ENCODE measurements at regions not wholly inside any gene's neighbourhood (a gene's known extent, or its start where the extent isn't known, plus 50 kb on each side); places are given as distances from the start of the nearest gene placed in this dataset.

DNA sequence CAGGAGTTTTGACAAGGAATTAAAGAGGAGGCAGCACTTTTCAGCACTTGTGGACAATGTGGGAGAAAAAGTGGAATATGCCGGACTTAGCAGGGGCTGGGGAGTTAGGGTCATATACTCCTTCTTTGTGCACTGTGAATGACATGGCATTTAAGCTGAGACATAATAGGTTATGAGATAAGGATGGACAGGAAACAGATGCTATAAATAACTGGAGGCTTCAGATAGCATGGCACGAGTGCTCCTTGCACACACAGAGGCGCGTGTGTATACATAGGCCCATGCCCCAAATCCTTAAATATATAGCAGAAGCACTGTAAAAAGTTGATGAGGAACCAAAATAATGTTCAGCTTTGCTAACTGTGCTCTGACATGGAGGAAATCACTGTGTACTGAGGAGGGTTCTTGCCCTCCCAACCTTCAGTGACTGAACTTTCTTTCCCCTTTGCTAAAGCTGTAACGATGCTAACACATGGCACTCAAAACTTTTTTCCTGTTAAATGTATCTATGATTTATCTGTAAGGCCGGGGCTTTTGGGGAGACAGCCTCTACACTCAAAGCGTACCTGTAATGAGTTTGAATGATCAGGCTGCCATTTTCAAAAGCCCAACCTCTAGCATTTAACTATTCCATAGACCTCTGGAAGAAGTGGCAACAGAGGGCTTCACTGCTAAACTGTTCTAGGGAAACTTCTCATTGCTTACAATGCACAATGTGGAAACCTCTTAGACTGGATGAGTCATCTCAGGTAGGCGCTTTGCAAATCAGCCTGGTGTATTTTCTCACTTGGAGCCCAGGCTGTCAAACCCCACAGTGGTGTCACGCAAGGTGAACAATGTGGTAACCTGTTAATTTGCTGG lies 784.6 kb downstream of the NR2F2 start:
- Histone ChIP-seq H3K36me3 (no peaks in the 10 kb centered on the region), H3K27ac (no peak overlapping the region), H3K4me3 (no peak overlapping the region), H3K4me1 (no peaks in the 10 kb centered on the region), H3K27me3 (no peaks in the 10 kb centered on the region), H3K9me3 (peaks cover 0 to 18% (median 2%) of the 10 kb centered on the region in 4 donors)
- TF ChIP-seq POLR2A (IDR thresholded peaks at IDR 0.05) (no peak), EP300 (IDR thresholded peaks at IDR 0.05) (no peak)
- TF ChIP-seq, protein P1, sequence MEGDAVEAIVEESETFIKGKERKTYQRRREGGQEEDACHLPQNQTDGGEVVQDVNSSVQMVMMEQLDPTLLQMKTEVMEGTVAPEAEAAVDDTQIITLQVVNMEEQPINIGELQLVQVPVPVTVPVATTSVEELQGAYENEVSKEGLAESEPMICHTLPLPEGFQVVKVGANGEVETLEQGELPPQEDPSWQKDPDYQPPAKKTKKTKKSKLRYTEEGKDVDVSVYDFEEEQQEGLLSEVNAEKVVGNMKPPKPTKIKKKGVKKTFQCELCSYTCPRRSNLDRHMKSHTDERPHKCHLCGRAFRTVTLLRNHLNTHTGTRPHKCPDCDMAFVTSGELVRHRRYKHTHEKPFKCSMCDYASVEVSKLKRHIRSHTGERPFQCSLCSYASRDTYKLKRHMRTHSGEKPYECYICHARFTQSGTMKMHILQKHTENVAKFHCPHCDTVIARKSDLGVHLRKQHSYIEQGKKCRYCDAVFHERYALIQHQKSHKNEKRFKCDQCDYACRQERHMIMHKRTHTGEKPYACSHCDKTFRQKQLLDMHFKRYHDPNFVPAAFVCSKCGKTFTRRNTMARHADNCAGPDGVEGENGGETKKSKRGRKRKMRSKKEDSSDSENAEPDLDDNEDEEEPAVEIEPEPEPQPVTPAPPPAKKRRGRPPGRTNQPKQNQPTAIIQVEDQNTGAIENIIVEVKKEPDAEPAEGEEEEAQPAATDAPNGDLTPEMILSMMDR (IDR thresholded peaks at IDR 0.05) = no peak
- WGBS, 2 donors = 84 to 90% methylated on average over 9 of the region's 9 CpGs
- DNase-seq (ENCODE audit: low spot score in 2 of 2) = no peak

DNA sequence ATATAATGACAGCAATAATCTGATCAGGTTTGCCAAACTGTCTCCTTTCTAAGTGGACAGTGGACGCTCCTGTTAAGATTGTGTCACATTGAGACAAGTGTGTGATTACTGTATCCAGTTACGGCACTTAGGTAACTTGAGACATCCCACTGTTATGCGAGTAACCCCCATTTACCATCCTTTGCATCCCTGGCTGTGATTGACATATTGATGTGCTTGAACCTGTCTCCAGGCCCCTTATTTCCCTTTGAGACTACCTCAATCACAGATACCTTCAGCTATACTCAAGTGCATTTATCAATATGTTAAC lies 785.2 kb downstream of the NR2F2 start:
- 89 to 96% methylated on average over 3 of the region's 3 CpGs for WGBS, 2 donors
- no peaks in the 10 kb centered on the region for H3K27me3 ChIP-seq
- H3K4me1 ChIP-seq = no peaks in the 10 kb centered on the region
- peaks cover 0 to 20% (median 2%) of the 10 kb centered on the region in 4 donors for H3K9me3 ChIP-seq
- no peak for TF ChIP-seq EP300 (IDR thresholded peaks at IDR 0.05)
- TF ChIP-seq, protein P1 (IDR thresholded peaks at IDR 0.05) = no peak
- TF ChIP-seq POLR2A (IDR thresholded peaks at IDR 0.05) = no peak
- H3K27ac ChIP-seq = no peak overlapping the region
- no peak for DNase-seq (ENCODE audit: low spot score in 2 of 2)
- H3K4me3 ChIP-seq = no peak overlapping the region
- no peaks in the 10 kb centered on the region for H3K36me3 ChIP-seq

DNA sequence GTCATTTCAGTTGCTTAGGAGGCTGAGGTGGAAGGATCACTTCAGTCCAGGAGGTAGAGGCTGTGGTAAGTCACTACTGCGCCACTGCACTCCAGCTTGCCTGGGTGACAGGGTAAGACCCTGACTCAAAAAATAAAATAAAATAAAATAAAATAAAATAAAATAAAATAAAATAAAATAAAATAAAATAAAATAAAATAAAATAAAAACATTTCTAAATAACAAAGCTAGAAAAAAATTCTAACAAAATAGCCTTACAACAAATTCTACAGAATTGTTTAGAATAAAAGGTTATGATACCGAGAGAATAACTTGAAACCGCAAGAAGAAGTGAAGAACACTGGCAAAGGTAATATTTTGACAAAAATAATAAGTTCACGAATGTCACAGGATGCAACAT lies 794.3 kb downstream of the NR2F2 start:
- Histone ChIP-seq H3K4me1 (no peaks in the 10 kb centered on the region), H3K9me3 (peaks cover 0 to 24% (median 0%) of the 10 kb centered on the region in 4 donors), H3K27ac (no peak overlapping the region), H3K27me3 (no peaks in the 10 kb centered on the region), H3K4me3 (no peak overlapping the region), H3K36me3 (no peaks in the 10 kb centered on the region)
- WGBS, 2 donors = 94 to 97% methylated on average over 4 of the region's 4 CpGs
- no peak for TF ChIP-seq EP300 (IDR thresholded peaks at IDR 0.05)
- TF ChIP-seq, protein P1 (IDR thresholded peaks at IDR 0.05) = no peak
- TF ChIP-seq POLR2A (IDR thresholded peaks at IDR 0.05) = no peak
- DNase-seq (ENCODE audit: low spot score in 2 of 2) = no peak

DNA sequence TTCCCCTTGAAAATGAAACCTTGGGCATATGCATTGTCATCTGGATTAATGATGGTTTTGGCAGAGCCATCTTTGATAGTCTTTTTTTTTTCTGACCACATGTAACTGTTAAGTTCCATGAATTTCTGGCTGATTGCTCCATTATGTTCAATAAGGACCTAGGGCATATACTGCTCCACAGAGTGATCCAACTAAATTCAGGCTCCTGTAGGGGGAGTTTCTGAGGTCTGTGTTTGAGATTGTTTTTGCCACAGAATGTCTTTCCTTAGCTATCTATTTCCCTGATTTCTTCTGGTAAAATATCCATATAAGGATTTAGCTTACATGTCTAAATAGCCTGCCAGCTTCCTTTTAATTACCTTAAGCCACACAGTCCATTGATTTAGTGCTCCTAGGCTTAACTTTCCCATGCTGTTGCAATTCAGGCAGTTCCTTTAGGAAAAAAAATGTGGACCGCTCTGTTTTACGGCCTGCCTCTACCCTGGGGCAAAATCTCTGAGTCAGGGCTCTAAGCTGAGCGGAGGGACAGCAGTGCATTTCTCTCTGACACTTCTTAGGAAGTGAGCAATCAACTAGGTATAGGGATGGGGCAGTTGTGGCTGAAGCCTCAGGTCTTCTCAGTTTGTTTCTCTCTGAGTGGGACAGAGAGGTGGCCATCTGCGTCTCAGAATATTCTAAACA lies 796.2 kb downstream of the NR2F2 start:
- peaks cover 0 to 19% (median 0%) of the 10 kb centered on the region in 4 donors for H3K9me3 ChIP-seq
- no peaks in the 10 kb centered on the region for H3K4me1 ChIP-seq
- TF ChIP-seq EP300 (IDR thresholded peaks at IDR 0.05) = no peak
- TF ChIP-seq, protein P1 (IDR thresholded peaks at IDR 0.05) = no peak
- TF ChIP-seq POLR2A (IDR thresholded peaks at IDR 0.05) = no peak
- H3K36me3 ChIP-seq = no peaks in the 10 kb centered on the region
- H3K27ac ChIP-seq = no peak overlapping the region
- DNase-seq (ENCODE audit: low spot score in 2 of 2) = no peak
- H3K27me3 ChIP-seq = no peaks in the 10 kb centered on the region
- 75 to 76% methylated on average over 4 of the region's 4 CpGs for WGBS, 2 donors
- H3K4me3 ChIP-seq = no peak overlapping the region

DNA sequence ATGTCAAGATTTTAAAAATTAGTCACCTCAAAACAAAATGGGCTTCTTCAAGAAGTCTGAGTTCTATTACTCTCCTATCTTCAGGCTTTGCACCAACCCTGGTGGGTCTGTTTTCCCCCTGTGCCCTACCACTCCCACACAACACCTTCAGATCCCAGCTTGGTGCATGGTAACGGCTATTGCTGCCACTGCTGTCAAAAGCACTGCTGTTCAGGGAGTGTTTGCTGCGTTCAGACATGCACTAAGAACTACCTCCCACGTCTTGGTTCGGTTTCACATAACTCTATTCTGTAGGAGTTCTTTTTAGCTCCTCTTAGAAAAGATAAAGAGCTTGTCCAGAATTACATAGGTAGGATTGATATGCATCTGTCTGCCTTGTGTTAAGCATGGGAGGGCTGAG lies 799.2 kb downstream of the NR2F2 start:
- WGBS, 2 donors = 38 to 58% methylated on average over 4 of the region's 4 CpGs
- TF ChIP-seq EP300 (IDR thresholded peaks at IDR 0.05) = no peak
- TF ChIP-seq, protein P1 (IDR thresholded peaks at IDR 0.05) = no peak
- TF ChIP-seq POLR2A (IDR thresholded peaks at IDR 0.05) = no peak
- Histone ChIP-seq H3K27ac (no peak overlapping the region), H3K9me3 (peaks cover 0 to 23% (median 0%) of the 10 kb centered on the region in 4 donors), H3K27me3 (no peaks in the 10 kb centered on the region), H3K36me3 (no peaks in the 10 kb centered on the region), H3K4me1 (no peaks in the 10 kb centered on the region), H3K4me3 (no peak overlapping the region)
- no peak for DNase-seq (ENCODE audit: low spot score in 2 of 2)

All from tibial nerve (tissue), 4 donors.